Ishikawa (cell line): ENCODE measurements at regions not wholly inside any gene's neighbourhood (a gene's known extent, or its start where the extent isn't known, plus 50 kb on each side); places are given as distances from the start of the nearest gene placed in this dataset.

Experiments used
- EP300 ChIP-seq: IDR thresholded peaks from 2 replicates; pipeline ENCODE4 v1.6.1; 2012; ENCODE audit warnings: borderline replicate concordance
- FOXM1 ChIP-seq: IDR thresholded peaks from 2 replicates; pipeline ENCODE4 v1.6.1; 2012; ENCODE audit warnings: low read depth, borderline replicate concordance
- TAF1 ChIP-seq: IDR thresholded peaks from 2 replicates; pipeline ENCODE4 v1.6.1; 2012; ENCODE audit warnings: low read depth, mild to moderate bottlenecking
- YY1 ChIP-seq: IDR thresholded peaks from 2 replicates; pipeline ENCODE4 v1.6.1; 2012; ENCODE audit warnings: low read depth
- TF ChIP-seq, protein P1 (sequence below): IDR thresholded peaks from 2 replicates; pipeline ENCODE4 v1.6.1; 2012
- TF ChIP-seq, protein P2 (sequence below): IDR thresholded peaks from 2 replicates; pipeline ENCODE4 v1.6.1; 2012; ENCODE audit warnings: low read depth, mild to moderate bottlenecking
- TF ChIP-seq, protein P3 (sequence below): IDR thresholded peaks from 2 replicates; pipeline ENCODE4 v1.6.1; 2012

DNA sequence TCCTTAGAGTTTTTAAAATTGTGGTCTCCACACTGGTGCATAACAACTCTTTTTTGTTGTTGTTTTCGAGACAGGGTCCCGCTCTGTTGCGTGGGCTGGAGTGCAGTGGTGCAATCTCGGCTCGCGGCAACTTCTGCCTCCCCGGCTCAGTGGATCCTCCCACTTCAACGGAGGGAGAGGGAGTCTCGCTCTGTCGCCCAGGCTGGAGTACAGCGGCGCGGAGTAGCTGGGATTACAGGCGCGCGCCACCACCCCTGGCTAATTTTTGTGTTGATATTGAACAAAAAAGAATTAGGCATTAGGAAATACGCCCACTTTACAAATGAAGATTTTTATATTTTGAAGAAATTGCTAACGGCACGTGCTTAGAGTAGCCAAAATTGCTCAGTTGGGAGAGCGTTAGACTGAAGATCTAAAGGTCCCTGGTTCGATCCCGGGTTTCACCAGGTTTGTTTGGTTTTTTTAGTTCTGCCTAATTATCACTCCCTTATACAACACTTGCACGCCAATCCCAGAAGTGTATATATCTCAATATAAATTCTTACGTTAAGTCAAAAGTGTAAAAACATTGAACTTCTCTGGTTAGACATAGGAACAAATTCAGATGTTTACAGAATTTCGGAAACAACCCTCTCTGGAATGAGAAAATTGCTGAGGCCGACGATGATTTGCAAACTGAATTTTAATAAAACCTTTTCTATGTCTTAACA is 159.6 kb downstream of the TRIM27 start:
- TF ChIP-seq FOXM1 = no peak
- TF ChIP-seq EP300 = no peak
- TF ChIP-seq, protein P1, sequence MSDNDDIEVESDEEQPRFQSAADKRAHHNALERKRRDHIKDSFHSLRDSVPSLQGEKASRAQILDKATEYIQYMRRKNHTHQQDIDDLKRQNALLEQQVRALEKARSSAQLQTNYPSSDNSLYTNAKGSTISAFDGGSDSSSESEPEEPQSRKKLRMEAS = no peak
- no peak for TF ChIP-seq YY1
- TF ChIP-seq, protein P2, sequence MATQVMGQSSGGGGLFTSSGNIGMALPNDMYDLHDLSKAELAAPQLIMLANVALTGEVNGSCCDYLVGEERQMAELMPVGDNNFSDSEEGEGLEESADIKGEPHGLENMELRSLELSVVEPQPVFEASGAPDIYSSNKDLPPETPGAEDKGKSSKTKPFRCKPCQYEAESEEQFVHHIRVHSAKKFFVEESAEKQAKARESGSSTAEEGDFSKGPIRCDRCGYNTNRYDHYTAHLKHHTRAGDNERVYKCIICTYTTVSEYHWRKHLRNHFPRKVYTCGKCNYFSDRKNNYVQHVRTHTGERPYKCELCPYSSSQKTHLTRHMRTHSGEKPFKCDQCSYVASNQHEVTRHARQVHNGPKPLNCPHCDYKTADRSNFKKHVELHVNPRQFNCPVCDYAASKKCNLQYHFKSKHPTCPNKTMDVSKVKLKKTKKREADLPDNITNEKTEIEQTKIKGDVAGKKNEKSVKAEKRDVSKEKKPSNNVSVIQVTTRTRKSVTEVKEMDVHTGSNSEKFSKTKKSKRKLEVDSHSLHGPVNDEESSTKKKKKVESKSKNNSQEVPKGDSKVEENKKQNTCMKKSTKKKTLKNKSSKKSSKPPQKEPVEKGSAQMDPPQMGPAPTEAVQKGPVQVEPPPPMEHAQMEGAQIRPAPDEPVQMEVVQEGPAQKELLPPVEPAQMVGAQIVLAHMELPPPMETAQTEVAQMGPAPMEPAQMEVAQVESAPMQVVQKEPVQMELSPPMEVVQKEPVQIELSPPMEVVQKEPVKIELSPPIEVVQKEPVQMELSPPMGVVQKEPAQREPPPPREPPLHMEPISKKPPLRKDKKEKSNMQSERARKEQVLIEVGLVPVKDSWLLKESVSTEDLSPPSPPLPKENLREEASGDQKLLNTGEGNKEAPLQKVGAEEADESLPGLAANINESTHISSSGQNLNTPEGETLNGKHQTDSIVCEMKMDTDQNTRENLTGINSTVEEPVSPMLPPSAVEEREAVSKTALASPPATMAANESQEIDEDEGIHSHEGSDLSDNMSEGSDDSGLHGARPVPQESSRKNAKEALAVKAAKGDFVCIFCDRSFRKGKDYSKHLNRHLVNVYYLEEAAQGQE = no peak
- TF ChIP-seq TAF1 = no peak
- TF ChIP-seq, protein P3, sequence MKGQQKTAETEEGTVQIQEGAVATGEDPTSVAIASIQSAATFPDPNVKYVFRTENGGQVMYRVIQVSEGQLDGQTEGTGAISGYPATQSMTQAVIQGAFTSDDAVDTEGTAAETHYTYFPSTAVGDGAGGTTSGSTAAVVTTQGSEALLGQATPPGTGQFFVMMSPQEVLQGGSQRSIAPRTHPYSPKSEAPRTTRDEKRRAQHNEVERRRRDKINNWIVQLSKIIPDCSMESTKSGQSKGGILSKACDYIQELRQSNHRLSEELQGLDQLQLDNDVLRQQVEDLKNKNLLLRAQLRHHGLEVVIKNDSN = no peak
